ENCODE measurements at regions not wholly inside any gene's neighbourhood (a gene's known extent, or its start where the extent isn't known, plus 50 kb on each side); places are given as distances from the start of the nearest gene placed in this dataset.

- Histone ChIP-seq H3K4me1 (ENCODE audit: control insufficient read depth, insufficient read depth, low read length) (no peaks in the 10 kb centered on the region), H3K9ac (ENCODE audit: low read depth, low read length) (no peak overlapping the region), H3K36me3 (ENCODE audit: insufficient read depth, low read length) (no peaks in the 10 kb centered on the region), H3K9me3 (replicated peaks; ENCODE audit: low read length) (peaks cover 3% of the 10 kb centered on the region), H3K4me3 (ENCODE audit: low read length) (no peak overlapping the region), H3K27me3 (ENCODE audit: control insufficient read depth, insufficient read depth, low read length) (no peaks in the 10 kb centered on the region), H3K4me2 (ENCODE audit: low read length) (no peak overlapping the region)
Observed at GRCh38 chr2:4884117-4884571, 808.0 kb upstream of the SOX11 start.

GRCh38 chr2:4891394-4891793 lies 800.8 kb upstream of the SOX11 start:
- Histone ChIP-seq H3K9me3 (replicated peaks; ENCODE audit: low read length) (no peaks in the 10 kb centered on the region), H3K4me1 (ENCODE audit: control insufficient read depth, insufficient read depth, low read length) (no peaks in the 10 kb centered on the region), H3K9ac (ENCODE audit: low read depth, low read length) (no peak overlapping the region), H3K36me3 (ENCODE audit: insufficient read depth, low read length) (no peaks in the 10 kb centered on the region), H3K4me2 (ENCODE audit: low read length) (no peak overlapping the region), H3K27me3 (ENCODE audit: control insufficient read depth, insufficient read depth, low read length) (no peaks in the 10 kb centered on the region), H3K4me3 (ENCODE audit: low read length) (no peak overlapping the region)

GRCh38 chr2:4895371-4895770 lies 796.8 kb upstream of the SOX11 start:
- Histone ChIP-seq H3K4me2 (ENCODE audit: low read length) (no peak overlapping the region), H3K9me3 (replicated peaks; ENCODE audit: low read length) (no peaks in the 10 kb centered on the region), H3K27me3 (ENCODE audit: control insufficient read depth, insufficient read depth, low read length) (no peaks in the 10 kb centered on the region), H3K9ac (ENCODE audit: low read depth, low read length) (no peak overlapping the region), H3K4me3 (ENCODE audit: low read length) (no peak overlapping the region), H3K36me3 (ENCODE audit: insufficient read depth, low read length) (no peaks in the 10 kb centered on the region), H3K4me1 (ENCODE audit: control insufficient read depth, insufficient read depth, low read length) (no peaks in the 10 kb centered on the region)

- Histone ChIP-seq H3K36me3 (ENCODE audit: insufficient read depth, low read length) (no peaks in the 10 kb centered on the region), H3K4me2 (ENCODE audit: low read length) (no peak overlapping the region), H3K9ac (ENCODE audit: low read depth, low read length) (no peak overlapping the region), H3K9me3 (replicated peaks; ENCODE audit: low read length) (peaks cover 5% of the 10 kb centered on the region), H3K27me3 (ENCODE audit: control insufficient read depth, insufficient read depth, low read length) (no peaks in the 10 kb centered on the region), H3K4me3 (ENCODE audit: low read length) (no peak overlapping the region), H3K4me1 (ENCODE audit: control insufficient read depth, insufficient read depth, low read length) (no peaks in the 10 kb centered on the region)
Observed at GRCh38 chr2:4898706-4899105, 793.5 kb upstream of the SOX11 start.

GRCh38 chr2:4900242-4900641 lies 791.9 kb upstream of the SOX11 start:
- Histone ChIP-seq H3K9ac (ENCODE audit: low read depth, low read length) (no peak overlapping the region), H3K27me3 (ENCODE audit: control insufficient read depth, insufficient read depth, low read length) (no peaks in the 10 kb centered on the region), H3K36me3 (ENCODE audit: insufficient read depth, low read length) (no peaks in the 10 kb centered on the region), H3K4me2 (ENCODE audit: low read length) (no peak overlapping the region), H3K4me3 (ENCODE audit: low read length) (no peak overlapping the region), H3K9me3 (replicated peaks; ENCODE audit: low read length) (peaks cover 5% of the 10 kb centered on the region), H3K4me1 (ENCODE audit: control insufficient read depth, insufficient read depth, low read length) (no peaks in the 10 kb centered on the region)

GRCh38 chr2:4900861-4901770 lies 791.1 kb upstream of the SOX11 start:
- H3K9me3 ChIP-seq (replicated peaks; ENCODE audit: low read length), result peaks cover 5% of the 10 kb centered on the region
- no peaks in the 10 kb centered on the region for H3K27me3 ChIP-seq (ENCODE audit: control insufficient read depth, insufficient read depth, low read length)
- no peaks in the 10 kb centered on the region for H3K4me1 ChIP-seq (ENCODE audit: control insufficient read depth, insufficient read depth, low read length)
- no peak overlapping the region for H3K4me2 ChIP-seq (ENCODE audit: low read length)
- H3K9ac ChIP-seq (ENCODE audit: low read depth, low read length), result no peak overlapping the region
- H3K36me3 ChIP-seq (ENCODE audit: insufficient read depth, low read length), result no peaks in the 10 kb centered on the region
- H3K4me3 ChIP-seq (ENCODE audit: low read length), result no peak overlapping the region

GRCh38 chr2:4903656-4904348 lies 788.4 kb upstream of the SOX11 start:
- Histone ChIP-seq H3K4me1 (ENCODE audit: control insufficient read depth, insufficient read depth, low read length) (no peaks in the 10 kb centered on the region), H3K9ac (ENCODE audit: low read depth, low read length) (no peak overlapping the region), H3K27me3 (ENCODE audit: control insufficient read depth, insufficient read depth, low read length) (no peaks in the 10 kb centered on the region), H3K4me2 (ENCODE audit: low read length) (no peak overlapping the region), H3K36me3 (ENCODE audit: insufficient read depth, low read length) (no peaks in the 10 kb centered on the region), H3K9me3 (replicated peaks; ENCODE audit: low read length) (peaks cover 8% of the 10 kb centered on the region), H3K4me3 (ENCODE audit: low read length) (no peak overlapping the region)

- Histone ChIP-seq H3K36me3 (ENCODE audit: insufficient read depth, low read length) (no peaks in the 10 kb centered on the region), H3K4me3 (ENCODE audit: low read length) (no peak overlapping the region), H3K9ac (ENCODE audit: low read depth, low read length) (no peak overlapping the region), H3K9me3 (replicated peaks; ENCODE audit: low read length) (peaks cover 2% of the 10 kb centered on the region), H3K27me3 (ENCODE audit: control insufficient read depth, insufficient read depth, low read length) (no peaks in the 10 kb centered on the region), H3K4me1 (ENCODE audit: control insufficient read depth, insufficient read depth, low read length) (no peaks in the 10 kb centered on the region), H3K4me2 (ENCODE audit: low read length) (no peak overlapping the region)
Observed at GRCh38 chr2:4908461-4908860, 783.7 kb upstream of the SOX11 start.

GRCh38 chr2:4909346-4910009 lies 782.7 kb upstream of the SOX11 start:
- Histone ChIP-seq H3K4me3 (ENCODE audit: low read length) (no peak overlapping the region), H3K36me3 (ENCODE audit: insufficient read depth, low read length) (no peaks in the 10 kb centered on the region), H3K9me3 (replicated peaks; ENCODE audit: low read length) (peaks cover 2% of the 10 kb centered on the region), H3K27me3 (ENCODE audit: control insufficient read depth, insufficient read depth, low read length) (no peaks in the 10 kb centered on the region), H3K4me1 (ENCODE audit: control insufficient read depth, insufficient read depth, low read length) (no peaks in the 10 kb centered on the region), H3K4me2 (ENCODE audit: low read length) (no peak overlapping the region), H3K9ac (ENCODE audit: low read depth, low read length) (no peak overlapping the region)

- H3K36me3 ChIP-seq (ENCODE audit: insufficient read depth, low read length), result no peaks in the 10 kb centered on the region
- H3K4me2 ChIP-seq (ENCODE audit: low read length), result no peak overlapping the region
- H3K9ac ChIP-seq (ENCODE audit: low read depth, low read length), result no peak overlapping the region
- H3K4me1 ChIP-seq (ENCODE audit: control insufficient read depth, insufficient read depth, low read length), result no peaks in the 10 kb centered on the region
- H3K27me3 ChIP-seq (ENCODE audit: control insufficient read depth, insufficient read depth, low read length), result no peaks in the 10 kb centered on the region
- H3K4me3 ChIP-seq (ENCODE audit: low read length), result no peak overlapping the region
- H3K9me3 ChIP-seq (replicated peaks; ENCODE audit: low read length), result no peaks in the 10 kb centered on the region
Observed at GRCh38 chr2:4914036-4914435, 778.1 kb upstream of the SOX11 start.

- H3K27me3 ChIP-seq (ENCODE audit: control insufficient read depth, insufficient read depth, low read length), result no peaks in the 10 kb centered on the region
- no peaks in the 10 kb centered on the region for H3K4me1 ChIP-seq (ENCODE audit: control insufficient read depth, insufficient read depth, low read length)
- no peak overlapping the region for H3K4me3 ChIP-seq (ENCODE audit: low read length)
- H3K9ac ChIP-seq (ENCODE audit: low read depth, low read length), result no peak overlapping the region
- no peaks in the 10 kb centered on the region for H3K36me3 ChIP-seq (ENCODE audit: insufficient read depth, low read length)
- H3K9me3 ChIP-seq (replicated peaks; ENCODE audit: low read length), result no peaks in the 10 kb centered on the region
- no peak overlapping the region for H3K4me2 ChIP-seq (ENCODE audit: low read length)
Observed at GRCh38 chr2:4914551-4914950, 777.6 kb upstream of the SOX11 start.

Measured in skeletal muscle satellite cell (primary cell).